Stimulated activated naive CD4-positive, alpha-beta T cell treated with Interleukin-2 at 50 U/mL for 16 hours (primary cell): ENCODE measurements at regions not wholly inside any gene's neighbourhood (a gene's known extent, or its start where the extent isn't known, plus 50 kb on each side); places are given as distances from the start of the nearest gene placed in this dataset.
"Not testable (repeated sequence)": the region's sequence is repeated elsewhere in the genome, so short reads cannot be mapped to it uniquely, and the experiment has no call there.

ENCODE experiments used
- DNase-seq: peaks from one replicate; lab custom pipeline; 2025; lab: John Stamatoyannopoulos, UW

- no peak for DNase-seq
Observed at GRCh38 chr3:25952133-25952532, 162.2 kb downstream of the OXSM start.

GRCh38 chr3:25957026-25957425, 167.1 kb downstream of the OXSM start:
- no peak for DNase-seq

GRCh38 chr3:25960776-25961175, 170.9 kb downstream of the OXSM start:
- no peak for DNase-seq

GRCh38 chr3:25962255-25962654, 172.4 kb downstream of the OXSM start:
- no peak for DNase-seq

GRCh38 chr3:25964141-25964540, 174.3 kb downstream of the OXSM start:
- DNase-seq: no peak

- no peak for DNase-seq
Observed at GRCh38 chr3:25967385-25967784, 177.5 kb downstream of the OXSM start.

GRCh38 chr3:25971736-25972135, 181.8 kb downstream of the OXSM start:
- no peak for DNase-seq

GRCh38 chr3:25973122-25973521, 183.2 kb downstream of the OXSM start:
- DNase-seq: no peak

- no peak for DNase-seq
Observed at GRCh38 chr3:25982756-25983155, 192.9 kb downstream of the OXSM start.

GRCh38 chr3:25985621-25986020, 195.7 kb downstream of the OXSM start:
- no peak for DNase-seq

- DNase-seq: no peak
Observed at GRCh38 chr3:25992606-25993005, 202.7 kb downstream of the OXSM start.

GRCh38 chr3:26004172-26004571, 214.3 kb downstream of the OXSM start:
- no peak for DNase-seq

GRCh38 chr3:26011276-26011675, 221.4 kb downstream of the OXSM start:
- DNase-seq: no peak

GRCh38 chr3:26012241-26012745, 222.4 kb downstream of the OXSM start:
- no peak for DNase-seq

GRCh38 chr3:26015752-26016151, 225.9 kb downstream of the OXSM start:
- no peak for DNase-seq

- DNase-seq: no peak
Observed at GRCh38 chr3:26018889-26019288, 229.0 kb downstream of the OXSM start.

GRCh38 chr3:26024206-26024605, 234.3 kb downstream of the OXSM start:
- DNase-seq: not testable (repeated sequence)

GRCh38 chr3:26029321-26029720, 239.4 kb downstream of the OXSM start:
- no peak for DNase-seq

GRCh38 chr3:26042126-26042525, 252.2 kb downstream of the OXSM start:
- DNase-seq: not testable (repeated sequence)

- DNase-seq: no peak
Observed at GRCh38 chr3:26049951-26050350, 260.1 kb downstream of the OXSM start.

- no peak for DNase-seq
Observed at GRCh38 chr3:26050776-26051175, 260.9 kb downstream of the OXSM start.

- DNase-seq: no peak
Observed at GRCh38 chr3:26058901-26059321, 269.0 kb downstream of the OXSM start.

- DNase-seq: no peak
Observed at GRCh38 chr3:26061947-26062346, 272.1 kb downstream of the OXSM start.

- no peak for DNase-seq
Observed at GRCh38 chr3:26064297-26064696, 274.4 kb downstream of the OXSM start.

- DNase-seq: no peak
Observed at GRCh38 chr3:26068890-26069289, 279.0 kb downstream of the OXSM start.
